ENCODE measurements at regions not wholly inside any gene's neighbourhood (a gene's known extent, or its start where the extent isn't known, plus 50 kb on each side); places are given as distances from the start of the nearest gene placed in this dataset.

- no peak for TF ChIP-seq POLR2A (IDR thresholded peaks at IDR 0.05)
- TF ChIP-seq, protein P1, sequence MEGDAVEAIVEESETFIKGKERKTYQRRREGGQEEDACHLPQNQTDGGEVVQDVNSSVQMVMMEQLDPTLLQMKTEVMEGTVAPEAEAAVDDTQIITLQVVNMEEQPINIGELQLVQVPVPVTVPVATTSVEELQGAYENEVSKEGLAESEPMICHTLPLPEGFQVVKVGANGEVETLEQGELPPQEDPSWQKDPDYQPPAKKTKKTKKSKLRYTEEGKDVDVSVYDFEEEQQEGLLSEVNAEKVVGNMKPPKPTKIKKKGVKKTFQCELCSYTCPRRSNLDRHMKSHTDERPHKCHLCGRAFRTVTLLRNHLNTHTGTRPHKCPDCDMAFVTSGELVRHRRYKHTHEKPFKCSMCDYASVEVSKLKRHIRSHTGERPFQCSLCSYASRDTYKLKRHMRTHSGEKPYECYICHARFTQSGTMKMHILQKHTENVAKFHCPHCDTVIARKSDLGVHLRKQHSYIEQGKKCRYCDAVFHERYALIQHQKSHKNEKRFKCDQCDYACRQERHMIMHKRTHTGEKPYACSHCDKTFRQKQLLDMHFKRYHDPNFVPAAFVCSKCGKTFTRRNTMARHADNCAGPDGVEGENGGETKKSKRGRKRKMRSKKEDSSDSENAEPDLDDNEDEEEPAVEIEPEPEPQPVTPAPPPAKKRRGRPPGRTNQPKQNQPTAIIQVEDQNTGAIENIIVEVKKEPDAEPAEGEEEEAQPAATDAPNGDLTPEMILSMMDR (IDR thresholded peaks at IDR 0.05): no peak
Observed at GRCh38 chr7:27314111-27314510, 71.5 kb downstream of the EVX1 start.
